CD4-positive, alpha-beta T cell (primary cell): ENCODE measurements at regions not wholly inside any gene's neighbourhood (a gene's known extent, or its start where the extent isn't known, plus 50 kb on each side); places are given as distances from the start of the nearest gene placed in this dataset.
A peak's percentile ranks its signal among the peaks of the same experiment; 100 is the strongest.

Experiments used
- ATAC-seq: fragments of 200-7000 bp; cut with Tn5 transposase; one replicate; pipeline ENCODE4 v1.10.0; 2022; ENCODE audit warnings: mild to moderate bottlenecking; ENCODE audit not compliant: poor library complexity
- CTCF ChIA-PET: fragments of 350-600 bp; sonication (Branson Sonifier 250); formaldehyde crosslinking; loops from one replicate; lab custom pipeline; 2021; ENCODE audit warnings: antibody characterized with exemption, inconsistent platforms; lab: Charles Lee
- POLR2A ChIA-PET: fragments of 350-600 bp; sonication (Branson Sonifier 250); formaldehyde crosslinking; loops from one replicate; lab custom pipeline; 2021; ENCODE audit warnings: antibody characterized with exemption, inconsistent platforms; lab: Charles Lee
- DNase-seq, 14 experiments: peaks; one replicate each; pipeline ENCODE4 v3.0.0-alpha.2; 2013 to 2020; ENCODE audit warnings: mixed read lengths in 2 of 14
- H3K27ac ChIP-seq, 2 donors: one replicate each; pipeline versions ENCODE4 v1.5.1 to v1.7.0; 2013; ENCODE audit warnings: low read length in 2 of 2, low read depth in 1 of 2, mild to moderate bottlenecking in 1 of 2
- H3K27me3 ChIP-seq, 2 experiments: 1 replicate in 1 of 2; 2 replicates in 1 of 2; pipeline versions ENCODE4 v1.6.1 to v1.7.0; 2013; ENCODE audit warnings: low read length in 2 of 2, control low read depth in 1 of 2, mild to moderate bottlenecking in 1 of 2, moderate library complexity in 1 of 2; ENCODE audit not compliant: insufficient read depth in 2 of 2, control insufficient read depth in 1 of 2
- H3K36me3 ChIP-seq: one replicate; pipeline ENCODE4 v1.6.1; 2013; ENCODE audit warnings: low read length, control low read depth; ENCODE audit not compliant: insufficient read depth
- H3K4me1 ChIP-seq: one replicate; pipeline ENCODE4 v1.6.1; 2013; ENCODE audit warnings: low read length, control low read depth; ENCODE audit not compliant: insufficient read depth
- H3K4me3 ChIP-seq: one replicate; pipeline ENCODE4 v1.5.1; 2013; ENCODE audit warnings: mild to moderate bottlenecking, low read length, moderate library complexity
- H3K9me3 ChIP-seq, 2 experiments: 1 replicate in 1 of 2; 2 replicates in 1 of 2; pipeline versions ENCODE4 v1.6.1 to v1.7.0; 2013; ENCODE audit warnings: low read length in 2 of 2, mild to moderate bottlenecking in 2 of 2, control low read depth in 1 of 2, moderate library complexity in 1 of 2; ENCODE audit not compliant: control insufficient read depth in 1 of 2, insufficient read depth in 1 of 2
- H3K27ac Mint-ChIP-seq: one replicate; pipeline ENCODE4 v1.8.0; 2020; ENCODE audit warnings: mixed read lengths
- H3K27me3 Mint-ChIP-seq: one replicate; pipeline ENCODE4 v1.8.0; 2021; ENCODE audit warnings: mixed read lengths
- H3K36me3 Mint-ChIP-seq: one replicate; pipeline ENCODE4 v1.8.0; 2021; ENCODE audit warnings: low read depth, mixed read lengths
- H3K4me1 Mint-ChIP-seq: one replicate; pipeline ENCODE4 v1.8.0; 2021; ENCODE audit warnings: low read depth, mixed read lengths
- H3K4me3 Mint-ChIP-seq: one replicate; pipeline ENCODE4 v1.8.0; 2020; ENCODE audit warnings: mild to moderate bottlenecking, mixed read lengths
- H3K9me3 Mint-ChIP-seq: one replicate; pipeline ENCODE4 v1.8.0; 2020; ENCODE audit warnings: mixed read lengths
- intact Hi-C, 2 experiments: fragments of 100-400 bp; cut with DNase I in 1 of 2; cut with micrococcal nuclease in 1 of 2; formaldehyde crosslinking; loops; one replicate each; pipeline versions ENCODE4 v1.15.1 to v1.9.0; 2023 to 2025; cut with DNase I, micrococcal nuclease
- TF ChIP-seq, protein P1 (sequence below): fragments of 200-600 bp; IDR thresholded peaks from one replicate; pipeline ENCODE4 v1.8.0; 2022; ENCODE audit warnings: antibody characterized with exemption, mild to moderate bottlenecking

DNA sequence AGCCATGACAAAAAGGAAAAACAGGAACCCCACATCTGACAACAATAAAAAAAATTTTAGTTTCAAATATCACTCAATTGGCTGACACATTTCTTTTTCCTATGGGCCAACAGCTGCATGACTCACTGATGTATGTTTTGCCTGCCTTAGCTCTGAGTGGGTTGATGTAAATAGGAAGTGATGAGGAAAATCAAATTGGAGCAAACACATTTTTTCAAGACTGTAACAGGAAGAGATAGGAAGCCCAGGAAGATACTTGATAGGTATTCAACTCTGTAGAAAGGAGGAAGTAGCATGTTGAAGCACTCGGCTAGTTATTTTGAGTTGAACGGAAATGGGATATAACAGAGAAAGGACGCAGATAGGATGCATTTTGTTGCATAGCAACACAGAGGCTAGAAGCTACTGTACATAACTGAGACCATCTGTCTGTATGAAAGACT, 168.0 kb upstream of the NR5A2 start:
- Histone ChIP-seq H3K36me3 (no peaks in the 10 kb centered on the region), H3K4me3 (no peak overlapping the region), H3K27me3 (no peaks in the 10 kb centered on the region), H3K27ac (no peak overlapping the region), H3K9me3 (no peaks in the 10 kb centered on the region), H3K4me1 (no peaks in the 10 kb centered on the region)
- Mint-ChIP-seq H3K27me3 (peaks cover 6% of the 10 kb centered on the region), H3K9me3 (no peaks in the 10 kb centered on the region), H3K4me1 (peaks cover 9% of the 10 kb centered on the region), H3K36me3 (no peaks in the 10 kb centered on the region), H3K27ac (no peak overlapping the region), H3K4me3 (no peak overlapping the region)
- POLR2A ChIA-PET = no interaction called here
- CTCF ChIA-PET = no interaction called here
- TF ChIP-seq, protein P1, sequence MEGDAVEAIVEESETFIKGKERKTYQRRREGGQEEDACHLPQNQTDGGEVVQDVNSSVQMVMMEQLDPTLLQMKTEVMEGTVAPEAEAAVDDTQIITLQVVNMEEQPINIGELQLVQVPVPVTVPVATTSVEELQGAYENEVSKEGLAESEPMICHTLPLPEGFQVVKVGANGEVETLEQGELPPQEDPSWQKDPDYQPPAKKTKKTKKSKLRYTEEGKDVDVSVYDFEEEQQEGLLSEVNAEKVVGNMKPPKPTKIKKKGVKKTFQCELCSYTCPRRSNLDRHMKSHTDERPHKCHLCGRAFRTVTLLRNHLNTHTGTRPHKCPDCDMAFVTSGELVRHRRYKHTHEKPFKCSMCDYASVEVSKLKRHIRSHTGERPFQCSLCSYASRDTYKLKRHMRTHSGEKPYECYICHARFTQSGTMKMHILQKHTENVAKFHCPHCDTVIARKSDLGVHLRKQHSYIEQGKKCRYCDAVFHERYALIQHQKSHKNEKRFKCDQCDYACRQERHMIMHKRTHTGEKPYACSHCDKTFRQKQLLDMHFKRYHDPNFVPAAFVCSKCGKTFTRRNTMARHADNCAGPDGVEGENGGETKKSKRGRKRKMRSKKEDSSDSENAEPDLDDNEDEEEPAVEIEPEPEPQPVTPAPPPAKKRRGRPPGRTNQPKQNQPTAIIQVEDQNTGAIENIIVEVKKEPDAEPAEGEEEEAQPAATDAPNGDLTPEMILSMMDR = no peak
- ATAC-seq (no peak), DNase-seq (peak in 3 of 14 experiments; percentile 24 to 65 (median 49))
- intact Hi-C loops = no loop called here

DNA sequence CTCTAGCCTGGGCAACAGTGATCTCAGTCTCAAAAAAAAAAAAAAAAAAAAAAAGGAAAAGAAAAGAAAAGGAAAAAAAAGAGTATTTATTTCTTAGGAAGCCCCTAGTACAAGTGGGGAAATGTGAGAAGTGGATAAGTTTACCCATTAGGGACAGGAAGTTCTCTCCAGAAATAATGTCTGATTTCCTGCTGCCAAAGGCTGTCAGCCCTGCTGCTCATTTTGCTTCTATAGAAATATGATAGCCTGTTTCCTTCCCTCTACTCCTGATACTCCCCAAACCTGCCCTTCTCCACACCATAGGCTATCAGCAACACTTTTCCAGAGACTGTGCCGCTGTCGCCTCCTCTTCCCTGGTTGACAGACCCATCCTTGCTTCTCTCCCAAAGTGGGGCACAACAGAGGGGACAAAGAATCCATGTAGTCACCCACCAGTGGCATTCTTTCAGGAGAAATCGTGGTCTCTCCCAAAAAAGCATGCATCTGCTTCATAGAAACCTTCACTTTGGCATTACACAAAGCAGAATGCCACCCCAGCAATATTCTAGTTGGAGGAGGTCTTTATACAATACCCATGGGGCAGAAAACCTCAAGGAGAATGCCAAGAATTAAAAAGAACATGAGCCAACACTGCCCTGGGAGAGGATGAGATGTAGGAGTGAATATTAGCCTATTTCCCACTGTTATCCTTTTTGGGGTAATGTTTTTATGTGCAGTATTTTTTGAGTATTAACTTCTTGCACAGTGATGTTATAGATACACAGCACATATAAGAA, 166.3 kb upstream of the NR5A2 start:
- intact Hi-C loops = no loop called here
- no peak overlapping the region for H3K27ac Mint-ChIP-seq
- no peaks in the 10 kb centered on the region for H3K9me3 Mint-ChIP-seq
- CTCF ChIA-PET = no interaction called here
- DNase-seq (no peak), ATAC-seq (no peak)
- POLR2A ChIA-PET = no interaction called here
- no peaks in the 10 kb centered on the region for H3K4me1 ChIP-seq
- H3K36me3 Mint-ChIP-seq = no peaks in the 10 kb centered on the region
- no peaks in the 10 kb centered on the region for H3K9me3 ChIP-seq
- H3K27me3 ChIP-seq = peaks cover 0 to 3% of the 10 kb centered on the region in 2 experiments
- no peaks in the 10 kb centered on the region for H3K36me3 ChIP-seq
- H3K4me3 Mint-ChIP-seq = no peak overlapping the region
- TF ChIP-seq, protein P1 = no peak
- peaks cover 6% of the 10 kb centered on the region for H3K27me3 Mint-ChIP-seq
- H3K4me3 ChIP-seq = no peak overlapping the region
- H3K4me1 Mint-ChIP-seq = peaks cover 9% of the 10 kb centered on the region
- H3K27ac ChIP-seq = no peak overlapping the region

DNA sequence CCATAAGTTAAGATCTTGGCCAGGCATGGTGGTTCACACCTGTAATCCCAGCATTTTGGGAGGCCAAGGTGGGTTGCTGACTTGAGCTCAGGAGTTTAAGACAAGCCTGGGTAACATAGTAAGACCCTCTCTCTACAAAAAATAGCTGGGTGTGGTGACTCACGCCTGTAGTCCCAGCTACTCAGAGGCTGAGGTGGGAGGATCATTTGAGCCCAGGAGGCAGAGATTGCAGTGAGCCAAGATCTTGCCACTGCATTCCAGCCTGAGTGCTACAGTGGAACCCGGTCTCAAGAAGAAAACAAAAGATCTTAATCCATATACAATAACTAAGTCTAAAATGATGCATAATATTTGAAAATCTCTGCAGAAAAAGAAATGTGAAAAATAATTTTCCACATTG, 165.5 kb upstream of the NR5A2 start:
- ChIA-PET CTCF (no interaction called here), POLR2A (no interaction called here)
- H3K9me3 ChIP-seq = no peaks in the 10 kb centered on the region
- ATAC-seq (no peak), DNase-seq (no peak)
- Mint-ChIP-seq H3K27me3 (peaks cover 13% of the 10 kb centered on the region), H3K36me3 (no peaks in the 10 kb centered on the region), H3K4me3 (no peak overlapping the region), H3K9me3 (no peaks in the 10 kb centered on the region), H3K4me1 (peaks cover 9% of the 10 kb centered on the region), H3K27ac (no peak overlapping the region)
- no peak overlapping the region for H3K27ac ChIP-seq
- TF ChIP-seq, protein P1 = no peak
- intact Hi-C loops = no loop called here
- no peaks in the 10 kb centered on the region for H3K4me1 ChIP-seq
- peaks cover 0 to 3% of the 10 kb centered on the region in 2 experiments for H3K27me3 ChIP-seq
- H3K4me3 ChIP-seq = no peak overlapping the region
- no peaks in the 10 kb centered on the region for H3K36me3 ChIP-seq
